ENCODE measurements at regions not wholly inside any gene's neighbourhood (a gene's known extent, or its start where the extent isn't known, plus 50 kb on each side); places are given as distances from the start of the nearest gene placed in this dataset.
"Not testable (repeated sequence)": the region's sequence is repeated elsewhere in the genome, so short reads cannot be mapped to it uniquely, and the experiment has no call there.

GRCh38 chr5:99702565-99702964, 773.8 kb upstream of the CHD1 start:
- DNase-seq = no peak

GRCh38 chr5:99694884-99695283, 766.1 kb upstream of the CHD1 start:
- DNase-seq = no peak

- no peak for DNase-seq
Observed at GRCh38 chr5:99686538-99686937, 757.7 kb upstream of the CHD1 start.

GRCh38 chr5:99675974-99676373, 747.2 kb upstream of the CHD1 start:
- DNase-seq = no peak

- DNase-seq = no peak
Observed at GRCh38 chr5:99674101-99674500, 745.3 kb upstream of the CHD1 start.

- DNase-seq = no peak
Observed at GRCh38 chr5:99664972-99665371, 736.2 kb upstream of the CHD1 start.

- no peak for DNase-seq
Observed at GRCh38 chr5:99651298-99651697, 722.5 kb upstream of the CHD1 start.

- no peak for DNase-seq
Observed at GRCh38 chr5:99646011-99646647, 717.3 kb upstream of the CHD1 start.

GRCh38 chr5:99644822-99645221, 716.0 kb upstream of the CHD1 start:
- no peak for DNase-seq

GRCh38 chr5:99640646-99641045, 711.8 kb upstream of the CHD1 start:
- DNase-seq = no peak

- no peak for DNase-seq
Observed at GRCh38 chr5:99639905-99640304, 711.1 kb upstream of the CHD1 start.

GRCh38 chr5:99636663-99637062, 707.9 kb upstream of the CHD1 start:
- DNase-seq = no peak

GRCh38 chr5:99621772-99622681, 693.2 kb upstream of the CHD1 start:
- no peak for DNase-seq

- DNase-seq = no peak
Observed at GRCh38 chr5:99617335-99617734, 688.5 kb upstream of the CHD1 start.

- DNase-seq = no peak
Observed at GRCh38 chr5:99614888-99615287, 686.1 kb upstream of the CHD1 start.

- DNase-seq = no peak
Observed at GRCh38 chr5:99607124-99607523, 678.3 kb upstream of the CHD1 start.

GRCh38 chr5:99605904-99606303, 677.1 kb upstream of the CHD1 start:
- no peak for DNase-seq

- no peak for DNase-seq
Observed at GRCh38 chr5:99600952-99601351, 672.1 kb upstream of the CHD1 start.

- no peak for DNase-seq
Observed at GRCh38 chr5:99590806-99591205, 662.0 kb upstream of the CHD1 start.

- DNase-seq = no peak
Observed at GRCh38 chr5:99589424-99589823, 660.6 kb upstream of the CHD1 start.

- DNase-seq = no peak
Observed at GRCh38 chr5:99587983-99588382, 659.2 kb upstream of the CHD1 start.

- no peak for DNase-seq
Observed at GRCh38 chr5:99586878-99587277, 658.1 kb upstream of the CHD1 start.

- not testable (repeated sequence) for DNase-seq
Observed at GRCh38 chr5:99581204-99581603, 652.4 kb upstream of the CHD1 start.

- DNase-seq = not testable (repeated sequence)
Observed at GRCh38 chr5:99562937-99563627, 634.3 kb upstream of the CHD1 start.
